Smooth muscle cell (in vitro differentiated cells): ENCODE measurements at regions not wholly inside any gene's neighbourhood (a gene's known extent, or its start where the extent isn't known, plus 50 kb on each side); places are given as distances from the start of the nearest gene placed in this dataset.

Experiments
- DNase-seq: peaks from one replicate; lab custom pipeline; 2025; ENCODE audit not compliant: unreplicated experiment; lab: John Stamatoyannopoulos, UW
- H2AFZ ChIP-seq: fragments of 200-600 bp; sonication (generic); 2 replicates; pipeline ENCODE4 v1.6.0; 2016; ENCODE audit warnings: antibody characterized with exemption, low read depth, mild to moderate bottlenecking
- H3F3A ChIP-seq: fragments of 200-600 bp; sonication (generic); 2 replicates; pipeline ENCODE4 v1.6.0; 2017; ENCODE audit warnings: antibody characterized with exemption, low read depth
- H3K27ac ChIP-seq: fragments of 200-600 bp; sonication (generic); 2 replicates; pipeline ENCODE4 v1.5.1; 2016; ENCODE audit warnings: low read depth, mild to moderate bottlenecking
- H3K27me3 ChIP-seq: fragments of 200-600 bp; sonication (generic); 2 replicates; pipeline ENCODE4 v1.6.1; 2016; ENCODE audit warnings: low read depth, mild to moderate bottlenecking
- H3K36me3 ChIP-seq: fragments of 200-600 bp; sonication (generic); 2 replicates; pipeline ENCODE4 v1.5.1; 2016; ENCODE audit warnings: low read depth
- H3K4me1 ChIP-seq: fragments of 200-600 bp; sonication (generic); 2 replicates; pipeline ENCODE4 v1.5.1; 2016; ENCODE audit warnings: low read depth
- H3K4me2 ChIP-seq: fragments of 200-600 bp; sonication (generic); 2 replicates; pipeline ENCODE4 v1.6.0; 2016; ENCODE audit warnings: mild to moderate bottlenecking
- H3K4me3 ChIP-seq: fragments of 200-600 bp; sonication (generic); 2 replicates; pipeline ENCODE4 v1.5.1; 2016; ENCODE audit warnings: mild to moderate bottlenecking
- H3K79me2 ChIP-seq: fragments of 200-600 bp; sonication (generic); 2 replicates; pipeline ENCODE4 v1.6.0; 2016; ENCODE audit warnings: low read depth, mild to moderate bottlenecking
- H3K9ac ChIP-seq: fragments of 200-600 bp; sonication (generic); 2 replicates; pipeline ENCODE4 v1.6.0; 2016; ENCODE audit warnings: low read depth
- H3K9me3 ChIP-seq: fragments of 200-600 bp; sonication (generic); replicated peaks from 2 replicates; pipeline ENCODE4 v1.5.1; 2016; ENCODE audit warnings: low read depth
- H4K20me1 ChIP-seq: fragments of 200-600 bp; sonication (generic); 2 replicates; pipeline ENCODE4 v1.6.0; 2016; ENCODE audit warnings: low read depth
- WGBS: methylation state at CpG from one replicate; pipeline ENCODE4 v1.1.7; 2016; ENCODE audit warnings: low lambda C conversion rate; 5-methylcytosine and 5-hydroxymethylcytosine counted together
- TF ChIP-seq, protein P1 (sequence below): fragments of 200-600 bp; sonication (generic); IDR thresholded peaks from 2 replicates; pipeline ENCODE4 v1.5.1; 2017; ENCODE audit warnings: borderline replicate concordance, mild to moderate bottlenecking, antibody characterized with exemption; ENCODE audit not compliant: insufficient read depth, poor library complexity, severe bottlenecking

DNA sequence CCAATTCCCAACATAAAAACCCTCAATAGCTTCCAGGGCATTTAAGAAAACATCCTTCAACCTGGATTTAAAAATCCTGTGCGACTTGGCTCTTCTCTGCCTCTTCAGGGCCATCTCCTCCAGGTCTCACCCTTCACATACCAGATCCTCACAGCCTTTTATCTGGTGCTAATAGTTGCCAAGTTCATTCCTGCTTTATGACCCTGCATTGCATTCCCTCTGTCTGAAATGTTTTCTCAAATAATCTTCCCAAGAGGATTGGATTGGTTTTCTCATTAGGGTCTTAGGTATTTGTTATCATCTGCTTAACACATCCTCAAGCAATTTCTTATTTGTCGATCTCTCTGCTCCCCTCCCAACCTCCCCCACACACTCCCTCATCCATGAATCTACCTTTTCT lies 832.0 kb downstream of the GALC start:
- TF ChIP-seq, protein P1, sequence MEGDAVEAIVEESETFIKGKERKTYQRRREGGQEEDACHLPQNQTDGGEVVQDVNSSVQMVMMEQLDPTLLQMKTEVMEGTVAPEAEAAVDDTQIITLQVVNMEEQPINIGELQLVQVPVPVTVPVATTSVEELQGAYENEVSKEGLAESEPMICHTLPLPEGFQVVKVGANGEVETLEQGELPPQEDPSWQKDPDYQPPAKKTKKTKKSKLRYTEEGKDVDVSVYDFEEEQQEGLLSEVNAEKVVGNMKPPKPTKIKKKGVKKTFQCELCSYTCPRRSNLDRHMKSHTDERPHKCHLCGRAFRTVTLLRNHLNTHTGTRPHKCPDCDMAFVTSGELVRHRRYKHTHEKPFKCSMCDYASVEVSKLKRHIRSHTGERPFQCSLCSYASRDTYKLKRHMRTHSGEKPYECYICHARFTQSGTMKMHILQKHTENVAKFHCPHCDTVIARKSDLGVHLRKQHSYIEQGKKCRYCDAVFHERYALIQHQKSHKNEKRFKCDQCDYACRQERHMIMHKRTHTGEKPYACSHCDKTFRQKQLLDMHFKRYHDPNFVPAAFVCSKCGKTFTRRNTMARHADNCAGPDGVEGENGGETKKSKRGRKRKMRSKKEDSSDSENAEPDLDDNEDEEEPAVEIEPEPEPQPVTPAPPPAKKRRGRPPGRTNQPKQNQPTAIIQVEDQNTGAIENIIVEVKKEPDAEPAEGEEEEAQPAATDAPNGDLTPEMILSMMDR = no peak
- no peaks in the 10 kb centered on the region for H3F3A ChIP-seq
- no peak overlapping the region for H3K4me2 ChIP-seq
- no peak overlapping the region for H3K4me3 ChIP-seq
- no peaks in the 10 kb centered on the region for H3K27me3 ChIP-seq
- H3K4me1 ChIP-seq = no peaks in the 10 kb centered on the region
- H4K20me1 ChIP-seq = no peaks in the 10 kb centered on the region
- DNase-seq = no peak
- H3K9me3 ChIP-seq = no peaks in the 10 kb centered on the region
- no peaks in the 10 kb centered on the region for H3K79me2 ChIP-seq
- no peak overlapping the region for H2AFZ ChIP-seq
- WGBS = 29% methylated on average over 2 of the region's 2 CpGs
- no peak overlapping the region for H3K9ac ChIP-seq
- no peak overlapping the region for H3K27ac ChIP-seq
- H3K36me3 ChIP-seq = no peaks in the 10 kb centered on the region

DNA sequence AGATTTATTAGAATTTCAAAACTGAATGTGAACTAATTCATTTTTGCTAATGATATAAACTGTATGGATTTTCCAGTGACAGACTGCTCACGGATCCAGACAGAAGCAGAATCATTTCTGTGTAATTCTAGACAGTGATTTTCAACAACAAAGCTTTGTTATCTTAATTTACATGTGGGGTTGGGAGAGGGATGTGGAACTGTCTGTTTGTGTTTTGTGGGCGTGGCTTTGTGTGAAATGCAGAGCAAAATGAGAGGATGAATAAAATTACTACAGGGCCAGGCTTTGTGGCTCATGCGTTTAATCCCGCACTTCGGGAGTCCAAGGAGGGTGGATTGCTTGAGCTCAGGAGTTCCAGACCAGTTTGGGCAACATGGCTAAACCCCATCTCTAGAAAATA lies 834.7 kb downstream of the GALC start:
- no peak overlapping the region for H3K9ac ChIP-seq
- no peak overlapping the region for H3K27ac ChIP-seq
- no peaks in the 10 kb centered on the region for H4K20me1 ChIP-seq
- WGBS = 73% methylated on average over 5 of the region's 5 CpGs
- no peaks in the 10 kb centered on the region for H3K36me3 ChIP-seq
- no peak overlapping the region for H3K4me3 ChIP-seq
- no peaks in the 10 kb centered on the region for H3F3A ChIP-seq
- no peaks in the 10 kb centered on the region for H3K9me3 ChIP-seq
- no peak overlapping the region for H3K4me2 ChIP-seq
- no peaks in the 10 kb centered on the region for H3K27me3 ChIP-seq
- H3K4me1 ChIP-seq = no peaks in the 10 kb centered on the region
- TF ChIP-seq, protein P1 = no peak
- no peak for DNase-seq
- no peak overlapping the region for H2AFZ ChIP-seq
- no peaks in the 10 kb centered on the region for H3K79me2 ChIP-seq

DNA sequence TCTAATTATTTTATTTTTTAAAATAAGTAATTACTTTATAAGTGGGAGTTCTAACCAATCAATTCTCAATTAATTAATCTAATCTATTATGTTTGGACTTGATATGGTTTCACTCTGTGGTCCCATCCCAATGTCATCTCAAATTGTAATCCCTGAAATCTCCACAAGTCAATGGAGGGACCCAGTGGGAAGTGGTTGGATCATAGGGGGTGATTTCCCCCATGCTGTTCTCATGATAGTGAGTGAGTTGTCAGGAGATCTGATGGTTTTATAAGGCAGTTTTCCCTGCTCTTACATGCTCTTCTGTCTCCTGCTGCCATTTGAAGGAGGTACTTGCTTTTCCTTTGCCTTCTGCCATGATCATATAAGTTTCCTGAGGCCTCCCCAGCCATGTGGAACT lies 836.1 kb downstream of the GALC start:
- no peak overlapping the region for H2AFZ ChIP-seq
- TF ChIP-seq, protein P1 = no peak

DNA sequence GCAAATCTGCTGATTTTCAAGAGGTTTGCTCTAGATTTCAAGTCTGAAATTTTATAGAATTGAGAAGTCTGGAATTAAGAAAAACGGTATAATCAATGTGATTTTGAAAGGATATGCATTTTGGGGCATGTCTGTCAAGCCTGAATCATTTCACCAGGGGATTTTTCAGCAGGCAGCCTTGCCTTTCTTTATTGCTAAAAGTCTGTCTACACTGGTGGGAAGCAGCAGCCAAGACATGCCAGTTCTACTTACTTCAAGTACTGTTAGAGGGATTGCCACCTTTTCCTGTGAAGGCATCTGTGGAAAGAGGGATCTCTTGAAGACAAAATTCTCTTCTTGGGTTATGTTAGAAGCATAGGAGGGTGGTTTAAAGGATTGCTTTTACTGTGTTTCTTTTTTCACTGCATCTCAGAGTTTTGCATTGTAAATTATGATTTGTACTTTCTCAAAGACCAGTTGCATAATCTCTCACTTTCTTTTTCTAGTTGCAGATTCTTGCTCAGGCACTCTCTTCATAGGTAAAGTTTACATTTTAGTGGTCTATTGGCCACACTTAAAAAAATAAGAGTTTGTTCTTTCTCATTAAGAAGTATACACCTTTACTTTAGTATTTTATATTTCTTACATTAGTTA lies 837.0 kb downstream of the GALC start:
- no peaks in the 10 kb centered on the region for H3K27me3 ChIP-seq
- peak overlapping the region; percentile 50 for H2AFZ ChIP-seq
- no peak overlapping the region for H3K27ac ChIP-seq
- DNase-seq = no peak
- no peaks in the 10 kb centered on the region for H3F3A ChIP-seq
- 76% methylated on average over 1 of the region's 1 CpG for WGBS
- no peaks in the 10 kb centered on the region for H4K20me1 ChIP-seq
- H3K9me3 ChIP-seq = no peaks in the 10 kb centered on the region
- no peaks in the 10 kb centered on the region for H3K4me1 ChIP-seq
- H3K4me3 ChIP-seq = no peak overlapping the region
- H3K36me3 ChIP-seq = no peaks in the 10 kb centered on the region
- H3K79me2 ChIP-seq = no peaks in the 10 kb centered on the region
- TF ChIP-seq, protein P1 = no peak
- H3K9ac ChIP-seq = no peak overlapping the region
- H3K4me2 ChIP-seq = no peak overlapping the region

More for the DNA sequence above, 836.1 kb downstream of the GALC start:
- no peaks in the 10 kb centered on the region for H3K36me3 ChIP-seq
- H3K4me2 ChIP-seq = no peak overlapping the region
- DNase-seq = no peak
- H3K79me2 ChIP-seq = no peaks in the 10 kb centered on the region
- no peaks in the 10 kb centered on the region for H4K20me1 ChIP-seq
- no peaks in the 10 kb centered on the region for H3F3A ChIP-seq
- no peaks in the 10 kb centered on the region for H3K4me1 ChIP-seq
- no peak overlapping the region for H3K9ac ChIP-seq
- H3K27ac ChIP-seq = no peak overlapping the region
- H3K4me3 ChIP-seq = no peak overlapping the region
- no peaks in the 10 kb centered on the region for H3K27me3 ChIP-seq
- no peaks in the 10 kb centered on the region for H3K9me3 ChIP-seq
